Astrocyte of the cerebellum (primary cell): ENCODE measurements at regions not wholly inside any gene's neighbourhood (a gene's known extent, or its start where the extent isn't known, plus 50 kb on each side); places are given as distances from the start of the nearest gene placed in this dataset.

Experiments used
- DNase-seq: peaks from one replicate; pipeline ENCODE4 v3.0.0-alpha.2; 2011; ENCODE audit warnings: low read depth
- H3K4me3 ChIP-seq: 2 replicates; pipeline ENCODE4 v1.5.1; 2011; ENCODE audit warnings: mild to moderate bottlenecking, low read depth, low read length, moderate library complexity
- in situ Hi-C: cut with HindIII; loops from 2 replicates; pipeline ENCODE4 v1.10.0; 2017; ENCODE audit warnings: low sequenced_read_pairs
- TF ChIP-seq, protein P1 (sequence below): IDR thresholded peaks from 2 replicates; pipeline ENCODE4 v1.5.1; 2012; ENCODE audit warnings: low read length, low read depth, moderate library complexity, mild to moderate bottlenecking; ENCODE audit errors: missing control alignments

GRCh38 chr16:49010396-49010795, 271.2 kb downstream of the CBLN1 start:
- DNase-seq, result no peak
- TF ChIP-seq, protein P1, sequence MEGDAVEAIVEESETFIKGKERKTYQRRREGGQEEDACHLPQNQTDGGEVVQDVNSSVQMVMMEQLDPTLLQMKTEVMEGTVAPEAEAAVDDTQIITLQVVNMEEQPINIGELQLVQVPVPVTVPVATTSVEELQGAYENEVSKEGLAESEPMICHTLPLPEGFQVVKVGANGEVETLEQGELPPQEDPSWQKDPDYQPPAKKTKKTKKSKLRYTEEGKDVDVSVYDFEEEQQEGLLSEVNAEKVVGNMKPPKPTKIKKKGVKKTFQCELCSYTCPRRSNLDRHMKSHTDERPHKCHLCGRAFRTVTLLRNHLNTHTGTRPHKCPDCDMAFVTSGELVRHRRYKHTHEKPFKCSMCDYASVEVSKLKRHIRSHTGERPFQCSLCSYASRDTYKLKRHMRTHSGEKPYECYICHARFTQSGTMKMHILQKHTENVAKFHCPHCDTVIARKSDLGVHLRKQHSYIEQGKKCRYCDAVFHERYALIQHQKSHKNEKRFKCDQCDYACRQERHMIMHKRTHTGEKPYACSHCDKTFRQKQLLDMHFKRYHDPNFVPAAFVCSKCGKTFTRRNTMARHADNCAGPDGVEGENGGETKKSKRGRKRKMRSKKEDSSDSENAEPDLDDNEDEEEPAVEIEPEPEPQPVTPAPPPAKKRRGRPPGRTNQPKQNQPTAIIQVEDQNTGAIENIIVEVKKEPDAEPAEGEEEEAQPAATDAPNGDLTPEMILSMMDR, result no peak
- in situ Hi-C loops, result no loop called here
- no peak overlapping the region for H3K4me3 ChIP-seq

DNA sequence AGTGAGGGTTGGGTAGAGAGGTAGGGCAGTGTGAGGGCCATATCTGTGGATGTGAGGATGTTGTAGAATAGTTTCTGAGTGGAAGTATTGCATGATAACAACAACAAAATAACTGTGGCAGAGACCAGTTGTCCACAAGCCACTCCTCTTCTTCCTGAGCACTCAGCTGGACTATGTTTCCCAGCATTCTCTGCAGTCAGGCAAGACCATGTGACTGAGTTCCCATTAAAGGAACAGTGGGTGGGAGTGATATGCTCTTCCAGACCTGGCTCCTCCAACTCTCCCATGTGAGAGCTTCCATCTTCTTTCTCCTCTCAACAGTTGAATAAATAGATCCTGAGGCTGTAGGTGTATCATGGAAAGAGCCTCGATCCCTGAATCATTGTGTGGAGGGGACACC, 272.4 kb downstream of the CBLN1 start:
- TF ChIP-seq, protein P1, result no peak
- no peak overlapping the region for H3K4me3 ChIP-seq
- DNase-seq, result no peak
- in situ Hi-C loops, result no loop called here

- no peak for DNase-seq
- TF ChIP-seq, protein P1, result no peak
- in situ Hi-C loops, result no loop called here
- H3K4me3 ChIP-seq, result no peak overlapping the region
Measured at GRCh38 chr16:49003992-49004391, 277.6 kb downstream of the CBLN1 start.

- DNase-seq, result no peak
- in situ Hi-C loops, result no loop called here
- TF ChIP-seq, protein P1, result no peak
- H3K4me3 ChIP-seq, result no peak overlapping the region
Measured at GRCh38 chr16:49003022-49003421, 278.6 kb downstream of the CBLN1 start.

- no peak overlapping the region for H3K4me3 ChIP-seq
- in situ Hi-C loops, result no loop called here
- DNase-seq, result no peak
- TF ChIP-seq, protein P1, result peak; percentile 55
Measured at GRCh38 chr16:49000594-49000993, 281.0 kb downstream of the CBLN1 start.

DNA sequence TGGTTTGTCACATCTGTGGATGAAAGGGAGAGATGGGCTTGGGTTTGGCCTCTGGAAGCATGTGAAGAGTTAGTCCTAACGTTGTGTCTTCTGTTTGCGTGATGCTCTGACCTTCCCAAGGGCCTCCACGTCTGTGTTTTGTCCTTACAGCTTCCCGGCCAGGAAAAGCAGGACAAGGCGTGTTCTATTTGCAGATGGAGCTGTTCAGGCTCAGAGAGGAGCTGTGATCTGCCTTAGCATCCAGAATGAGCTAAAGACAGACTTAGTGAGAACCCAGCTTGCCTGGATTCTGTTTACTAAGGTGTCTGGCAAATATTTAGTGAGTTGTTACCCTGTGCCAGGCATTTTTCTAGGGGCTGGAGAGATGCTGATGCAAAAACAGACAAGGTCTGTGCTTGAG, 282.1 kb downstream of the CBLN1 start:
- TF ChIP-seq, protein P1, result no peak
- DNase-seq, result no peak
- in situ Hi-C loops, result no loop called here
- no peak overlapping the region for H3K4me3 ChIP-seq

- in situ Hi-C loops, result no loop called here
- H3K4me3 ChIP-seq, result no peak overlapping the region
- no peak for DNase-seq
- TF ChIP-seq, protein P1, result no peak
Measured at GRCh38 chr16:48999044-48999443, 282.6 kb downstream of the CBLN1 start.
